Kidney epithelial cell (primary cell): ENCODE measurements at regions not wholly inside any gene's neighbourhood (a gene's known extent, or its start where the extent isn't known, plus 50 kb on each side); places are given as distances from the start of the nearest gene placed in this dataset.

Experiments used
- DNase-seq: peaks from one replicate; pipeline ENCODE4 v3.0.0-alpha.2; 2010; ENCODE audit warnings: low read depth
- H3K27me3 ChIP-seq: 2 replicates; pipeline ENCODE4 v1.6.0; 2011; ENCODE audit warnings: low read length; ENCODE audit not compliant: control insufficient read depth, insufficient read depth
- H3K36me3 ChIP-seq: 2 replicates; pipeline ENCODE4 v1.5.1; 2011; ENCODE audit warnings: low read length; ENCODE audit not compliant: control insufficient read depth, insufficient read depth
- H3K4me3 ChIP-seq: 2 replicates; pipeline ENCODE4 v1.5.1; 2011; ENCODE audit warnings: low read depth, mild to moderate bottlenecking, control low read depth, low read length
- CTCF ChIP-seq: IDR thresholded peaks from 2 replicates; pipeline ENCODE4 v1.5.1; 2011; ENCODE audit warnings: mild to moderate bottlenecking, moderate library complexity, low read length, control low read depth, inconsistent platforms; ENCODE audit not compliant: insufficient read depth, poor library complexity, severe bottlenecking

- Histone ChIP-seq H3K36me3 (no peaks in the 10 kb centered on the region), H3K27me3 (no peaks in the 10 kb centered on the region), H3K4me3 (no peak overlapping the region)
- DNase-seq, result no peak
- TF ChIP-seq CTCF, result no peak
Measured at GRCh38 chr22:48849963-48850657, 977.6 kb downstream of the BRD1 start.

GRCh38 chr22:48849219-48849912 is 978.3 kb downstream of the BRD1 start:
- TF ChIP-seq CTCF, result no peak
- Histone ChIP-seq H3K36me3 (no peaks in the 10 kb centered on the region), H3K4me3 (no peak overlapping the region), H3K27me3 (no peaks in the 10 kb centered on the region)
- no peak for DNase-seq

DNA sequence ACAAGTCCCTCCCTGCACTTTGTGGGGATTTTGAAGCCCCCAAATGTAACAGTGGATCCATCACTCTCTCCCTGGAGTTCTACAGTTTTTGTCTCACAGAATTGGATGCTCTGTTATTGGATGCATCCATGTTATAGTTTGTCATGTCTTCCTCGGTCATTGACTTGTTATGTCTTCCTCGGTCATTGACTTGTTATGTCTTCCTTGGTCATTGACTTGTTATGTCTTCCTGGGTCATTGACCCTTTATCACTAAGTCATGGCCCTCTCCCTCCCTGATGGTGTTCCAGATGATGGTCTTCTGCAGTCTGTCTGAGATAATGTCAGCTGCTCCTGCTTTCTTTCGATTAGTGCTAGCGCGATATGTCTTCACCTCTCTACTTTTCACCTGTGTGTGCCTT is 981.5 kb downstream of the BRD1 start:
- H3K4me3 ChIP-seq, result no peak overlapping the region
- no peaks in the 10 kb centered on the region for H3K36me3 ChIP-seq
- no peak for TF ChIP-seq CTCF
- no peak for DNase-seq
- no peaks in the 10 kb centered on the region for H3K27me3 ChIP-seq

- DNase-seq, result no peak
- TF ChIP-seq CTCF, result no peak
- H3K27me3 ChIP-seq, result no peaks in the 10 kb centered on the region
- no peak overlapping the region for H3K4me3 ChIP-seq
- H3K36me3 ChIP-seq, result no peaks in the 10 kb centered on the region
Measured at GRCh38 chr22:48845356-48845936, 982.2 kb downstream of the BRD1 start.

- H3K36me3 ChIP-seq, result no peaks in the 10 kb centered on the region
- no peak for DNase-seq
- no peak for TF ChIP-seq CTCF
- no peak overlapping the region for H3K4me3 ChIP-seq
- H3K27me3 ChIP-seq, result no peaks in the 10 kb centered on the region
Measured at GRCh38 chr22:48844056-48844675, 983.5 kb downstream of the BRD1 start.
